ENCODE measurements at regions not wholly inside any gene's neighbourhood (a gene's known extent, or its start where the extent isn't known, plus 50 kb on each side); places are given as distances from the start of the nearest gene placed in this dataset.

GRCh38 chr18:40687399-40687798 lies 1267.6 kb upstream of the PIK3C3 start:
- TF ChIP-seq CTCF (IDR thresholded peaks at IDR 0.05) (no peak), POLR2A (IDR thresholded peaks at IDR 0.05) (no peak), EP300 (IDR thresholded peaks at IDR 0.05) (no peak)
